ENCODE measurements at regions not wholly inside any gene's neighbourhood (a gene's known extent, or its start where the extent isn't known, plus 50 kb on each side); places are given as distances from the start of the nearest gene placed in this dataset.

DNA sequence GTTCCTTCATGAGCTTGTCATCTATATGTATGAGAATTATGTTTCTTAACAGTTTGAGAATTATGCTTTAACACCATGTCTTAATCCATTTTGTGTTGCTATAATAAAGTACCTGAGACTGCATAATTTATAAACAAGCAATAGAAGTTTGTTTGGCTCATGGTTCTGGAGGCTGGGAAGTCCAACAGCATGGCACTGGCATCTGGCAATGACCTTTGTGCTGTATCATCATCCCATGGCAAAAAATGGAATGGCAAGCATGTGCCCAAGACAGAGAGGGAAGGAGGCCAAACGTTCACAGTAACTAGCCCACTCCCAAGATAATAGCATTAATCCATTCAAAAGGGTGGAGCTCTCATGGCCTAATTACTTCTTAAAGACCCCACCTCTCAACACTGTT is 67.6 kb downstream of the MTX3 start:
- TF ChIP-seq, protein P1, sequence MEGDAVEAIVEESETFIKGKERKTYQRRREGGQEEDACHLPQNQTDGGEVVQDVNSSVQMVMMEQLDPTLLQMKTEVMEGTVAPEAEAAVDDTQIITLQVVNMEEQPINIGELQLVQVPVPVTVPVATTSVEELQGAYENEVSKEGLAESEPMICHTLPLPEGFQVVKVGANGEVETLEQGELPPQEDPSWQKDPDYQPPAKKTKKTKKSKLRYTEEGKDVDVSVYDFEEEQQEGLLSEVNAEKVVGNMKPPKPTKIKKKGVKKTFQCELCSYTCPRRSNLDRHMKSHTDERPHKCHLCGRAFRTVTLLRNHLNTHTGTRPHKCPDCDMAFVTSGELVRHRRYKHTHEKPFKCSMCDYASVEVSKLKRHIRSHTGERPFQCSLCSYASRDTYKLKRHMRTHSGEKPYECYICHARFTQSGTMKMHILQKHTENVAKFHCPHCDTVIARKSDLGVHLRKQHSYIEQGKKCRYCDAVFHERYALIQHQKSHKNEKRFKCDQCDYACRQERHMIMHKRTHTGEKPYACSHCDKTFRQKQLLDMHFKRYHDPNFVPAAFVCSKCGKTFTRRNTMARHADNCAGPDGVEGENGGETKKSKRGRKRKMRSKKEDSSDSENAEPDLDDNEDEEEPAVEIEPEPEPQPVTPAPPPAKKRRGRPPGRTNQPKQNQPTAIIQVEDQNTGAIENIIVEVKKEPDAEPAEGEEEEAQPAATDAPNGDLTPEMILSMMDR (IDR thresholded peaks at IDR 0.05; ENCODE audit: borderline replicate concordance, extremely low read depth, low read length, poor library complexity, severe bottlenecking), result no peak
- no peak for TF ChIP-seq EZH2 (IDR thresholded peaks at IDR 0.05; ENCODE audit: borderline replicate concordance, low read depth, low read length, severe bottlenecking)

Measured in DND-41 (cell line).